ENCODE measurements at regions not wholly inside any gene's neighbourhood (a gene's known extent, or its start where the extent isn't known, plus 50 kb on each side); places are given as distances from the start of the nearest gene placed in this dataset.

DNA sequence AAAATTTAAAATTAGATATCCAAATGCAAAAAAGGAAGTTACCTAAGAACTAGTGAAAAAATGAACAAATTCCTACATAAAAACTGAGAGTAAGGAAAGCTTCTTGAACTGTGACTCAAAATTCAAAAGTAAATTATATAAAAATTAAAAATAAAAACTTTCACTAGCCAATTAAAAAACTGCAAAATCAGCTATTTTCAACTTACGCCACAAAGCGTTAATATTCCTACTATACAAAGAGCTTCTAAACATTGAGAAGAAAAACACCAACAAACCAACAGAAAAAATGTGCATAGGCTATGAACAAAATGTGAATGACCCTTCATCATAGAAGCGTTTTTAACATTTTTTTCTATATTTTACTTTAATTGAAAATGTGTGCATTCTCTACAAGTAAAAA is 445.7 kb downstream of the CDH2 start:
- TF ChIP-seq, protein P1, sequence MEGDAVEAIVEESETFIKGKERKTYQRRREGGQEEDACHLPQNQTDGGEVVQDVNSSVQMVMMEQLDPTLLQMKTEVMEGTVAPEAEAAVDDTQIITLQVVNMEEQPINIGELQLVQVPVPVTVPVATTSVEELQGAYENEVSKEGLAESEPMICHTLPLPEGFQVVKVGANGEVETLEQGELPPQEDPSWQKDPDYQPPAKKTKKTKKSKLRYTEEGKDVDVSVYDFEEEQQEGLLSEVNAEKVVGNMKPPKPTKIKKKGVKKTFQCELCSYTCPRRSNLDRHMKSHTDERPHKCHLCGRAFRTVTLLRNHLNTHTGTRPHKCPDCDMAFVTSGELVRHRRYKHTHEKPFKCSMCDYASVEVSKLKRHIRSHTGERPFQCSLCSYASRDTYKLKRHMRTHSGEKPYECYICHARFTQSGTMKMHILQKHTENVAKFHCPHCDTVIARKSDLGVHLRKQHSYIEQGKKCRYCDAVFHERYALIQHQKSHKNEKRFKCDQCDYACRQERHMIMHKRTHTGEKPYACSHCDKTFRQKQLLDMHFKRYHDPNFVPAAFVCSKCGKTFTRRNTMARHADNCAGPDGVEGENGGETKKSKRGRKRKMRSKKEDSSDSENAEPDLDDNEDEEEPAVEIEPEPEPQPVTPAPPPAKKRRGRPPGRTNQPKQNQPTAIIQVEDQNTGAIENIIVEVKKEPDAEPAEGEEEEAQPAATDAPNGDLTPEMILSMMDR (IDR thresholded peaks at IDR 0.05; ENCODE audit: extremely low read depth, insufficient read depth, missing control alignments) = no peak
- no peak for DNase-seq (ENCODE audit: low spot score)
- in situ Hi-C loops (cut with MboI; ENCODE audit: low pct_unique_long_range_greater_than_20kb, low sequenced_read_pairs, unreplicated experiment) = no loop called here

DNA sequence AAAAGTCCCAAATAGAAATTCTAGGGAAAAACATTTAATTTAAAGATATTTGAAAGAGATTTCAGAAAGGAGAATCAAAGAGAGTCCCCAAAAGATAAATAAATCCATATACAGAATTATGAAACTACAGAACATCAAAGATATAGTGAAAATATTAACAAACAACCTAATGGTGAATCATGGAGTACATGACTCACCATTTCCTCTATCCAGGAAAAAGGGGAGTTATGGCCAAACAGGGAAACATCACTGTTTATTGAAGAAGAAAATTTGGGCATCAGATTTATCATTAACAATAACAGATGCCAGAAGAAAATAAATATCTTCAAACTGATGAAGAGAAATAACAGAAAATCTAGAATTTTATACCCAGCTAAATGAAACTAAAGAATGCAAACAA is 448.3 kb downstream of the CDH2 start:
- in situ Hi-C loops (cut with MboI; ENCODE audit: low pct_unique_long_range_greater_than_20kb, low sequenced_read_pairs, unreplicated experiment) = no loop called here
- TF ChIP-seq, protein P1 (IDR thresholded peaks at IDR 0.05; ENCODE audit: extremely low read depth, insufficient read depth, missing control alignments) = no peak
- no peak for DNase-seq (ENCODE audit: low spot score)

DNA sequence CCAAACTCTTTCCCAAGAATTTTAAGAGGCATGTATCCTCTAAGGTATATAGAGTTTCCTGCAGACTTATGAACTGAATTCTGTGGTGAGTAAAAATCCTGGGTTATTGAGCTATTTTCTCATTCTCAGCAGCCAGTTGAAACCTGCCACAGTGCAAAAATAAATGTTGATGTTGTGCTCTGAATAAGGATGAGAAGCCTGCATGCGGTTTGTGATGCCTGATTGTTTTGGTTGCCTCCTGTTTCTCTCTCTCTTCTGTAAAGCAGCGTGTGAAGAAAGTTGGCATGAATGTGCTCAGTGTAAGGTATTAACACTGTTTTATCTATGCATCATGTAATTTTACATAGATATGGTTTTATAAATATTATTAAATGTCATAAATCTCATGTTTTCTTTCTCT is 452.6 kb downstream of the CDH2 start:
- DNase-seq (ENCODE audit: low spot score) = no peak
- in situ Hi-C loops (cut with MboI; ENCODE audit: low pct_unique_long_range_greater_than_20kb, low sequenced_read_pairs, unreplicated experiment) = no loop called here
- TF ChIP-seq, protein P1 (IDR thresholded peaks at IDR 0.05; ENCODE audit: extremely low read depth, insufficient read depth, missing control alignments) = no peak

DNA sequence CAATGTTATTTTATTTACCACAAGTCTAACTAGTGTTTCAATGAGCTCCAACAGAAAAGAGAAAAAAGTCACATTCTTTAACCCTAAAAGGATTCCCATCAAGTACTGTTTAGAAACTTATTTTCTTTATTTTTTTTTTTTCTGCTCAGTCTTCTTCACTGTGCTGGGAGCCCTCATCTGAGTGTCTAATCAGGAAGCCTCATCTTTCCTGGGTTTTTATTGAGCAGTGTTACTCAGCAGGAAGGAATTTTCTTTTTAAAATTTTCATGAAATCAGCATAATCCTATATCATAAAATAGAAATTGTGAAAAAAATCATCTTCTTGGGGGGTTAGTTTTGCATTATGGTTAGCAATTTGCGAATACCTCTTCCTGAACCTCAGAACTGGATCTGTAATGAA is 453.8 kb downstream of the CDH2 start:
- in situ Hi-C loops (cut with MboI; ENCODE audit: low pct_unique_long_range_greater_than_20kb, low sequenced_read_pairs, unreplicated experiment) = no loop called here

DNA sequence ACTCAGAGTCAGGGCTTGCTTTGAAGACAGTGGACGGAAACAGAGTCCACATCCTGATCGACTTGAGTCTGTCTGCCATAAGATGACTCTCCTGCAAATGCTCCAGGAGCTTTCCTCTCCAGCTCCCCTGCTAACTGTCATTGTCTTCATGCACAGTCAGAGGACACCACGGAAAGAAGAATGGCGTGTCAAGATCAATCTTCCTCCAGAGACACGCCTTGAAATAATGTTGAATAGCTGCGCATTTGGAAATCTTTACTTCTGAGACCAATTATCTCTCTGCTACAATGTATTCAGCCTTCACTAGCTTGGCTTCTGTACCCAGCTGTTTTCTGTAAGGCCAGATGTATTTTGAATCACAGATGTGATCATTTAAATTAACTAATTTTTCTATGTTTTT is 457.2 kb downstream of the CDH2 start:
- TF ChIP-seq, protein P1 (IDR thresholded peaks at IDR 0.05; ENCODE audit: extremely low read depth, insufficient read depth, missing control alignments) = no peak
- in situ Hi-C loops (cut with MboI; ENCODE audit: low pct_unique_long_range_greater_than_20kb, low sequenced_read_pairs, unreplicated experiment) = no loop called here
- no peak for DNase-seq (ENCODE audit: low spot score)

More for the DNA sequence above, 453.8 kb downstream of the CDH2 start:
- TF ChIP-seq, protein P1 (IDR thresholded peaks at IDR 0.05; ENCODE audit: extremely low read depth, insufficient read depth, missing control alignments) = no peak
- no peak for DNase-seq (ENCODE audit: low spot score)

DNA sequence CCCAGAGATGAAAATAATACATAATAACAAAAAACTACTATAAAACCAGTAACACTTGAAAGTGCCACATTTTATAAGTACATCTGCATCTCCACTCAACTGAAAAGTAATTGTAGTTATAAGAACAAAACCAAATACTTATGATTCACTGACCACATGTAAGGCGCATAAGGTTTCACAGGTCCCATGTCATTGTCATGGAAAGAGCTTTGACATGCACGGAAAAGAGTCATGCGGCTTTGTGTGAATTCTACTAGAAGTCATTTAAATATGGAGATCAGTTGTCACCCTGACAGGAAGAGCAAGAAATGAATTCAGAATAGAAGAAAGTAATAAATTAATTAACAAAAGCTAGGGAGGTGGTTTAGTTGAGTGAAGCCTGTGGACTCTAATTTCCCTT is 459.1 kb downstream of the CDH2 start:
- TF ChIP-seq, protein P1 (IDR thresholded peaks at IDR 0.05; ENCODE audit: extremely low read depth, insufficient read depth, missing control alignments) = no peak
- in situ Hi-C loops (cut with MboI; ENCODE audit: low pct_unique_long_range_greater_than_20kb, low sequenced_read_pairs, unreplicated experiment) = no loop called here
- DNase-seq (ENCODE audit: low spot score) = no peak

DNA sequence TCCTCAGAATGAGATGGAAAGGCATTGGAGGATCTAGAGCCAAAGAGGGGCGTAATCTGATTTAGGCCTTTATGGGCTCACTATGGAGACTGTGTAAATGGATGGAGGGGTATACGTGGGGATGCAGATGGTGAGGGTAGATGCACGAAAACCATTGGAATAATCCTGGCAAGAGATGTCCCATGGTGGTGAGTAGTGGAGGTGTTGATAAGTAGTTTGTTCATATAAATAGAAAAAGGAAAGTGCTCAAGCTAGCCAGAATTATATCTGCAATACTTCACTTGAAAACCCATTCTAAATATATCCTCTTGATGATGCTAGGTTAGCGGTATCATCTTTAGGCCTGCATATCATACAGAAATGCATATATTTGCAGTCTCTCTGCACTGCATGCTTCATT is 459.7 kb downstream of the CDH2 start:
- no peak for DNase-seq (ENCODE audit: low spot score)
- in situ Hi-C loops (cut with MboI; ENCODE audit: low pct_unique_long_range_greater_than_20kb, low sequenced_read_pairs, unreplicated experiment) = no loop called here
- TF ChIP-seq, protein P1 (IDR thresholded peaks at IDR 0.05; ENCODE audit: extremely low read depth, insufficient read depth, missing control alignments) = no peak
